Breast epithelium (tissue), 3 donors: ENCODE measurements at regions not wholly inside any gene's neighbourhood (a gene's known extent, or its start where the extent isn't known, plus 50 kb on each side); places are given as distances from the start of the nearest gene placed in this dataset.

Source experiments
- POLR2A ChIP-seq: fragments of 450-650 bp; IDR thresholded peaks from one replicate; pipeline ENCODE4 v1.6.1; 2016; ENCODE audit warnings: antibody characterized with exemption, mild to moderate bottlenecking, moderate library complexity
- TF ChIP-seq, protein P1 (sequence below), 3 donors: fragments of 450-650 bp; IDR thresholded peaks; one replicate each; pipeline ENCODE4 v1.5.1; 2016 to 2017; ENCODE audit warnings: antibody characterized with exemption in 3 of 3, mild to moderate bottlenecking in 3 of 3, moderate library complexity in 3 of 3

DNA sequence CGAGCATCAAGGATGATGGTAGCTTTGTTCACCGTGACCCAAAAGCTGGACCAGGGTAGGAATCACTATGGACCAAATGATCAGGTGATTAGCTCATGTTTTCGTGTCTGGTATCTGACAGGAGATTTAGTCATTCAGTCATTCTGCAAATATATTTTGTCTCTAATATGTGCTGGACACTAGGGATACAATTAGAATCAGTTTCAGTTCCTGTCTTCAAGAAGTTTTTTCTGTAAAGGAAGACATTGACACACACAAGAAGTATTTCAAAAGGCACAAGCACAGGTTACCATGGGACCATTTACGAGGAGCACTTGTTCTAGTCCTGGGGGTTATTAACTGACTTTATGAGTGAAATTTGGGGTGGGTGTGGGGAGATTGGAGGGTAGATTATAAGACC is 244.9 kb downstream of the HIVEP2 start:
- TF ChIP-seq, protein P1, sequence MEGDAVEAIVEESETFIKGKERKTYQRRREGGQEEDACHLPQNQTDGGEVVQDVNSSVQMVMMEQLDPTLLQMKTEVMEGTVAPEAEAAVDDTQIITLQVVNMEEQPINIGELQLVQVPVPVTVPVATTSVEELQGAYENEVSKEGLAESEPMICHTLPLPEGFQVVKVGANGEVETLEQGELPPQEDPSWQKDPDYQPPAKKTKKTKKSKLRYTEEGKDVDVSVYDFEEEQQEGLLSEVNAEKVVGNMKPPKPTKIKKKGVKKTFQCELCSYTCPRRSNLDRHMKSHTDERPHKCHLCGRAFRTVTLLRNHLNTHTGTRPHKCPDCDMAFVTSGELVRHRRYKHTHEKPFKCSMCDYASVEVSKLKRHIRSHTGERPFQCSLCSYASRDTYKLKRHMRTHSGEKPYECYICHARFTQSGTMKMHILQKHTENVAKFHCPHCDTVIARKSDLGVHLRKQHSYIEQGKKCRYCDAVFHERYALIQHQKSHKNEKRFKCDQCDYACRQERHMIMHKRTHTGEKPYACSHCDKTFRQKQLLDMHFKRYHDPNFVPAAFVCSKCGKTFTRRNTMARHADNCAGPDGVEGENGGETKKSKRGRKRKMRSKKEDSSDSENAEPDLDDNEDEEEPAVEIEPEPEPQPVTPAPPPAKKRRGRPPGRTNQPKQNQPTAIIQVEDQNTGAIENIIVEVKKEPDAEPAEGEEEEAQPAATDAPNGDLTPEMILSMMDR (IDR thresholded peaks at IDR 0.05): no peak
- TF ChIP-seq POLR2A: no peak
